Fibroblast of villous mesenchyme (primary cell): ENCODE measurements at regions not wholly inside any gene's neighbourhood (a gene's known extent, or its start where the extent isn't known, plus 50 kb on each side); places are given as distances from the start of the nearest gene placed in this dataset.
A peak's percentile ranks its signal among the peaks of the same experiment; 100 is the strongest.

Experiments used
- DNase-seq: peaks from one replicate; pipeline ENCODE4 v3.0.0-alpha.2; 2010; ENCODE audit warnings: low read depth
- H3K4me3 ChIP-seq: 2 replicates; pipeline ENCODE4 v1.5.1; 2011; ENCODE audit warnings: low read depth, mild to moderate bottlenecking, low read length
- TF ChIP-seq, protein P1 (sequence below): IDR thresholded peaks from 2 replicates; pipeline ENCODE4 v1.5.1; 2012; ENCODE audit warnings: low read depth, mild to moderate bottlenecking, low read length; ENCODE audit not compliant: insufficient read depth

GRCh38 chr5:53249529-53250200 lies 140.1 kb upstream of the MOCS2 start:
- H3K4me3 ChIP-seq = no peak overlapping the region
- TF ChIP-seq, protein P1, sequence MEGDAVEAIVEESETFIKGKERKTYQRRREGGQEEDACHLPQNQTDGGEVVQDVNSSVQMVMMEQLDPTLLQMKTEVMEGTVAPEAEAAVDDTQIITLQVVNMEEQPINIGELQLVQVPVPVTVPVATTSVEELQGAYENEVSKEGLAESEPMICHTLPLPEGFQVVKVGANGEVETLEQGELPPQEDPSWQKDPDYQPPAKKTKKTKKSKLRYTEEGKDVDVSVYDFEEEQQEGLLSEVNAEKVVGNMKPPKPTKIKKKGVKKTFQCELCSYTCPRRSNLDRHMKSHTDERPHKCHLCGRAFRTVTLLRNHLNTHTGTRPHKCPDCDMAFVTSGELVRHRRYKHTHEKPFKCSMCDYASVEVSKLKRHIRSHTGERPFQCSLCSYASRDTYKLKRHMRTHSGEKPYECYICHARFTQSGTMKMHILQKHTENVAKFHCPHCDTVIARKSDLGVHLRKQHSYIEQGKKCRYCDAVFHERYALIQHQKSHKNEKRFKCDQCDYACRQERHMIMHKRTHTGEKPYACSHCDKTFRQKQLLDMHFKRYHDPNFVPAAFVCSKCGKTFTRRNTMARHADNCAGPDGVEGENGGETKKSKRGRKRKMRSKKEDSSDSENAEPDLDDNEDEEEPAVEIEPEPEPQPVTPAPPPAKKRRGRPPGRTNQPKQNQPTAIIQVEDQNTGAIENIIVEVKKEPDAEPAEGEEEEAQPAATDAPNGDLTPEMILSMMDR = no peak
- peak; percentile 94 for DNase-seq

- H3K4me3 ChIP-seq = no peak overlapping the region
- TF ChIP-seq, protein P1 = no peak
Observed at GRCh38 chr5:53250201-53250550, 140.6 kb upstream of the MOCS2 start.

DNA sequence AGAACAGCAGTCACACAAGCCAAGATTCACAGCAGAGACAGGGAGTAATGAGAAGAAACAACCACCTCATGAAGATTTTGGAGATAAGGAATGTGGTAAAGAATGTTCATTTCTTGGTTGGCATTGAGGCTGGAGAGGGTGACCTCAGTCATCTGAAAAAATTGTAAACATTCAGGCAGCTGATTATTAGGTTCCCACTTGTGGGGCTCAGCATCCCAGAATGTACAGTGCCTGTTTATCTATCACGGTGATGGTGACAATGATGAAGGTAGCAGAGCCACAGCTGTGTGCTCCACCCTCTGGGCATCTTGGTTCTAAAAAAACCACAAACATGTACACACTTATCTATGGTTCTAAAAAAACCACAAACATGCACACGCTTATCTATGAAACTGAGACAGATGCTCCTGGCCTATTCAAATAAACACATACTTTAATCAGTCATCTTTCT lies 143.9 kb upstream of the MOCS2 start:
- TF ChIP-seq, protein P1 = no peak
- DNase-seq = peak; percentile 95
- H3K4me3 ChIP-seq = no peak overlapping the region

More at GRCh38 chr5:53250201-53250550, 140.6 kb upstream of the MOCS2 start:
- DNase-seq = no peak

GRCh38 chr5:53256746-53257145 lies 147.2 kb upstream of the MOCS2 start:
- H3K4me3 ChIP-seq = no peak overlapping the region
- TF ChIP-seq, protein P1 = no peak
- peak; percentile 70 for DNase-seq

DNA sequence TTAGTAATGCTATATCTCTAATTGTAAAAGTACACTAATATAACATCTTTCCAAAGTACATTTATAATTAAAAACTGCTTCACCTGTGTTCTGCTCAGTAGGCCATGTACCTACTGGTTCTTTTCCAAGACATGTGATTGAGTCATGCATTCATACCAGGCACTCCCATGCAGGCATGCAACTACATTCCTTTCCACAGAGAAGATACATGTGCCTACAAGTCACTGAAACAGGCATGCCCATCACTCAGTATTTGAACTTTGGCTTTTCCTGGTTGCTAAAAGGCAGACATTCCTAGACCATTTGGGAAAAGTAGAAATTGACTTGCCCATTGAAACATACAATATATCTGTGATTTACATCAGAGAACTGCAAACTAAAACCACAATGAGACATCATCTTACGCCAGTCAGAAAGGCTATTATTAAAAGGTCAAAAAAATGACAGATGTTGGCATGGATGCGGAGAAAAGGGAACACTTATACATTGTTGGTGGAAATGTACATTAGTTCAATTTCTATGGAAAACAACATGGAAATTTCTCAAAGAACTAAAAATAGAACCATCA lies 148.3 kb upstream of the MOCS2 start:
- DNase-seq = no peak
- TF ChIP-seq, protein P1 = no peak
- no peak overlapping the region for H3K4me3 ChIP-seq

DNA sequence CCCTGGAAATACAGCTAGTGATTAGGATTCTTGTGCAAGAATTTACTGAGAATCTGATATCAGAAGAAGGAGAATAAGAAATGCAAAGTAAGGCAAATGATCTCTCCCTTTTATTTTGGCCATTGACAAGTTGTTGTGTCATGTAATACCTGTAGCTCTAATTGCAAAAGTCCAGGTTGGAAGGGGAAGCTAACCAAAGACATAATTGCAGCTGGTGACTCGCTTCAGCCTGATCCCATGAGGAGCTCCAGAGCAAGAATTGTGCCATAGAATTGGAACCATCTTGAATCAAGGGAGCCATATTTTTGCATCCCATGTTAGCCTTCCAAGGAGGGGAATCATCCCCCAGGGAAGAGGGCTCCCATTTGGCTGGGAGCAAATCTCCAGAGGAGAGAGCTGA lies 149.6 kb upstream of the MOCS2 start:
- no peak for DNase-seq
- H3K4me3 ChIP-seq = no peak overlapping the region
- TF ChIP-seq, protein P1 = no peak
